Natural killer cell (primary cell): ENCODE measurements at regions not wholly inside any gene's neighbourhood (a gene's known extent, or its start where the extent isn't known, plus 50 kb on each side); places are given as distances from the start of the nearest gene placed in this dataset.
"Not testable (repeated sequence)": the region's sequence is repeated elsewhere in the genome, so short reads cannot be mapped to it uniquely, and the experiment has no call there.

ENCODE experiments used
- ATAC-seq, 3 donors: fragments of 150-1000 bp in 2 of 3; fragments of 200-7000 bp in 1 of 3; cut with Tn5 transposase; 1 replicate in 1 of 3; 2 replicates in 2 of 3; pipeline ENCODE4 v1.10.0; 2021; ENCODE audit warnings: mild to moderate bottlenecking in 2 of 3, moderate library complexity in 2 of 3
- DNase-seq, 2 donors: peaks; one replicate each; pipeline versions ENCODE4 v3.0.0 to v3.0.0-alpha.2; 2013 to 2021; ENCODE audit warnings: mixed read lengths in 1 of 2
- H3K27ac ChIP-seq: one replicate; pipeline ENCODE4 v1.5.1; 2013; ENCODE audit warnings: mild to moderate bottlenecking, low read length
- H3K27me3 ChIP-seq: one replicate; pipeline ENCODE4 v1.6.1; 2013; ENCODE audit warnings: low read length; ENCODE audit not compliant: control insufficient read depth, insufficient read depth
- H3K36me3 ChIP-seq: one replicate; pipeline ENCODE4 v1.6.1; 2013; ENCODE audit warnings: low read length; ENCODE audit not compliant: control insufficient read depth, insufficient read depth
- H3K4me1 ChIP-seq: one replicate; pipeline ENCODE4 v1.6.1; 2013; ENCODE audit warnings: low read length; ENCODE audit not compliant: control insufficient read depth, insufficient read depth
- H3K4me3 ChIP-seq: one replicate; pipeline ENCODE4 v1.5.1; 2013; ENCODE audit warnings: low read length
- H3K9me3 ChIP-seq: one replicate; pipeline ENCODE4 v1.6.1; 2013; ENCODE audit warnings: low read length; ENCODE audit not compliant: control insufficient read depth, insufficient read depth
- H3K27ac Mint-ChIP-seq, 2 donors: one replicate each; pipeline ENCODE4 v1.8.0; 2022; ENCODE audit warnings: mild to moderate bottlenecking in 2 of 2, mixed read lengths in 2 of 2, moderate library complexity in 1 of 2
- H3K27me3 Mint-ChIP-seq, 2 donors: one replicate each; pipeline ENCODE4 v1.8.0; 2022; ENCODE audit warnings: low read depth in 2 of 2, mixed read lengths in 2 of 2
- H3K36me3 Mint-ChIP-seq: one replicate; pipeline ENCODE4 v1.8.0; 2022; ENCODE audit warnings: mixed read lengths
- H3K4me1 Mint-ChIP-seq, 2 donors: one replicate each; pipeline ENCODE4 v1.8.0; 2022; ENCODE audit warnings: mixed read lengths in 2 of 2
- H3K4me3 Mint-ChIP-seq: one replicate; pipeline ENCODE4 v1.8.0; 2022; ENCODE audit warnings: mild to moderate bottlenecking, moderate library complexity, mixed read lengths
- H3K9me3 Mint-ChIP-seq, 2 donors: one replicate each; pipeline ENCODE4 v1.8.0; 2022; ENCODE audit warnings: mixed read lengths in 2 of 2
- CTCF ChIP-seq: fragments of 200-600 bp; IDR thresholded peaks from one replicate; pipeline ENCODE4 v1.8.0; 2022; ENCODE audit warnings: antibody characterized with exemption
- WGBS: methylation state at CpG from one replicate; pipeline ENCODE4 v1.1.7; 2013; ENCODE audit warnings: missing lambda C conversion rate; ENCODE audit not compliant: insufficient coverage; 5-methylcytosine and 5-hydroxymethylcytosine counted together
- intact Hi-C: fragments of 100-400 bp; cut with micrococcal nuclease; formaldehyde crosslinking; loops from one replicate; pipeline ENCODE4 v1.14.2; 2022

- no peaks in the 10 kb centered on the region for H3K36me3 Mint-ChIP-seq
- Histone ChIP-seq H3K27ac (no peak overlapping the region), H3K9me3 (no peaks in the 10 kb centered on the region), H3K27me3 (no peaks in the 10 kb centered on the region), H3K4me3 (no peak overlapping the region), H3K4me1 (no peaks in the 10 kb centered on the region), H3K36me3 (no peaks in the 10 kb centered on the region)
- no peak overlapping the region for H3K27ac Mint-ChIP-seq
- TF ChIP-seq CTCF = no peak
- ATAC-seq = no peak
- H3K9me3 Mint-ChIP-seq = peaks cover 14 to 15% of the 10 kb centered on the region in 2 donors
- H3K27me3 Mint-ChIP-seq = no peaks in the 10 kb centered on the region
- 87% methylated on average over 1 of the region's 1 CpG for WGBS
- H3K4me1 Mint-ChIP-seq = no peaks in the 10 kb centered on the region
- no peak for DNase-seq
- H3K4me3 Mint-ChIP-seq = no peak overlapping the region
- intact Hi-C loops = no loop called here
These were observed 493.3 kb upstream of the NAALADL2 start for GRCh38 chr3:174365796-174366195.

- H3K36me3 ChIP-seq, DNase-seq, H3K27me3 ChIP-seq, H3K36me3 Mint-ChIP-seq, H3K4me3 Mint-ChIP-seq, H3K27ac ChIP-seq, H3K4me1 ChIP-seq, H3K27me3 Mint-ChIP-seq, ATAC-seq, H3K4me1 Mint-ChIP-seq, H3K4me3 ChIP-seq, H3K27ac Mint-ChIP-seq, H3K9me3 ChIP-seq, intact Hi-C loops: not testable (repeated sequence)
- peaks cover 15 to 16% of the 10 kb centered on the region in 2 donors for H3K9me3 Mint-ChIP-seq
- WGBS = 67% methylated on average over 4 of the region's 5 CpGs
These were observed 492.2 kb upstream of the NAALADL2 start for GRCh38 chr3:174366904-174367303.

- Mint-ChIP-seq H3K27me3 (no peaks in the 10 kb centered on the region), H3K4me1 (no peaks in the 10 kb centered on the region), H3K36me3 (no peaks in the 10 kb centered on the region), H3K4me3 (no peak overlapping the region), H3K9me3 (peaks cover 7 to 14% of the 10 kb centered on the region in 2 donors), H3K27ac (no peak overlapping the region)
- Histone ChIP-seq H3K9me3 (no peaks in the 10 kb centered on the region), H3K4me1 (no peaks in the 10 kb centered on the region), H3K27ac (no peak overlapping the region), H3K36me3 (no peaks in the 10 kb centered on the region), H3K4me3 (no peak overlapping the region), H3K27me3 (no peaks in the 10 kb centered on the region)
- intact Hi-C loops = no loop called here
- ATAC-seq = no peak
- TF ChIP-seq CTCF = no peak
- no peak for DNase-seq
These were observed 482.8 kb upstream of the NAALADL2 start for GRCh38 chr3:174376346-174376745.

- Mint-ChIP-seq H3K36me3 (no peaks in the 10 kb centered on the region), H3K27me3 (no peaks in the 10 kb centered on the region), H3K27ac (no peak overlapping the region), H3K4me1 (no peaks in the 10 kb centered on the region), H3K9me3 (peaks cover 6 to 14% of the 10 kb centered on the region in 2 donors), H3K4me3 (no peak overlapping the region)
- ATAC-seq (no peak), DNase-seq (no peak)
- Histone ChIP-seq H3K9me3 (no peaks in the 10 kb centered on the region), H3K27ac (no peak overlapping the region), H3K27me3 (no peaks in the 10 kb centered on the region), H3K36me3 (no peaks in the 10 kb centered on the region), H3K4me3 (no peak overlapping the region), H3K4me1 (no peaks in the 10 kb centered on the region)
- WGBS = 96% methylated on average over 32 of the region's 32 CpGs
- intact Hi-C loops = no loop called here
- no peak for TF ChIP-seq CTCF
These were observed 482.0 kb upstream of the NAALADL2 start for GRCh38 chr3:174377096-174377495.
